Right renal cortex interstitium (tissue), 3 donors: ENCODE measurements at regions not wholly inside any gene's neighbourhood (a gene's known extent, or its start where the extent isn't known, plus 50 kb on each side); places are given as distances from the start of the nearest gene placed in this dataset.
"Not testable (repeated sequence)": the region's sequence is repeated elsewhere in the genome, so short reads cannot be mapped to it uniquely, and the experiment has no call there.

Experiments used
- DNase-seq, 3 donors: peaks; one replicate each; pipeline ENCODE4 v3.0.0-alpha.2; 2013; ENCODE audit warnings: low read depth in 3 of 3, low spot score in 2 of 3

DNA sequence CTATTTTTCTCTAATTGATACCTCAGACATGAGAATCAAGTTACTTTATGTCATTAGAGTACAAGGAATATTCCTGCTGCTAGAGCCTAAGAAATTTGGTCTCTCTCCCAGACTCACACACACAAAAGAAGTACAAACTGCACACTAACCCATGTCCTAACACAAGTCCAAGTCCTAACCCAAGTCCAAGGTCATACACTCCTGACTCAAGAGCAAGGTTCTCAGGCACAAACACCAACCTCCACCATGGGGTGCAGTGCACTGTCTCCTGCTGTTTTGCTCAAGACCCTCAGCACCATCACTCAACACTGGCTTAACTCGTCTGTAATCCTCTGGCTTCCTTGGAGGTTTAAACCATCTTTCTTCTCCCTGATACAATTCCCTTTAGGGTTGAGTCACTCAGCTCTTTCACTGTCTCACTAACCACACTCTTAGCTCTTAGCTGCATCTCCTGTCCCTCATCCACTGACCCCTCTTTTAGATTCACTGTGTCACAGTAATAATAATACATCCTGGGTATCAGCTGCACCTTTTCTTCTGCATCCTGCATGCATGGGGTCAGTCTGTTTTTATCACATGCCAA is 129.8 kb downstream of the BCL2L11 start:
- no peak for DNase-seq

- DNase-seq, result no peak
Measured at GRCh38 chr2:111251711-111252110, 131.0 kb downstream of the BCL2L11 start.

DNA sequence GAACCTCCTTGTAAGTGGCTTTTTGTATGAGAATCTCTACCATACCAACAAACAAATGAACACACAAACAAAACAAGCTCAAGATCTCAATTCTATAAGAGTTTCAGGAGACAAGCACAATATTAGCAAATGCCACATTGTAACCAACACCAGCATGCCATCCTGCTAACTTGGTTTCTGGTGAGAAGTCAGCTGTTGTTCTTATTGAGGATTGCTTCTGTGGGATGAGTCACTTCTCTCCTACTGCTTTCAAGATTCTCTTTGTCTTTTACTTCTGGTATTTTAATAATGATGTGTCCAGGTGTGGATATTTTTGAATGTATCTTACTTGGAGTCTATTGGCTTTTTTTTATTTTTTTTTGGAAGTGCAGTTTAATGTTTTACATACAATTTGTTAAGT is 131.7 kb downstream of the BCL2L11 start:
- no peak for DNase-seq

DNA sequence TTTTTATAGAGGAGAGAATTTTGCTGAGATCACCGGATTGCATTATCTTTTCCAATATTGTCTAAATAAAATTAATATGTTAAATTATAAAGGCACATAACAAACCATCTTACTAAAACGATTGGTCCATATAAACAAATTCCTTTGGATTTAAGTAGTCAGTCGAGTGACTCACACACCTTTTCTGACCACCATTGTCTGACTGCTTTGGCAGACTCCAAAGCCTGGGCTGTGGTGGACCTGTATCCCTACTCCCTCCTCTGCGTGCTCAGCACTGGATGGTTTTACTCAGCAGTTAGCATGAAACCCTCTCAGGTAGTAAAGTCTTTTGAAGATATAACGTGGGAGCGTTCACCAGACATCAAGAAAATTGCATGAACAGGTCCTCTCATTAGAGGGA is 134.2 kb downstream of the BCL2L11 start:
- DNase-seq, result not testable (repeated sequence)

- DNase-seq, result not testable (repeated sequence)
Measured at GRCh38 chr2:111256628-111257027, 135.9 kb downstream of the BCL2L11 start.

- not testable (repeated sequence) for DNase-seq
Measured at GRCh38 chr2:111257607-111258006, 136.9 kb downstream of the BCL2L11 start.

- not testable (repeated sequence) for DNase-seq
Measured at GRCh38 chr2:111258318-111258717, 137.6 kb downstream of the BCL2L11 start.

- DNase-seq, result not testable (repeated sequence)
Measured at GRCh38 chr2:111262627-111263379, 142.1 kb downstream of the BCL2L11 start.

GRCh38 chr2:111263380-111264017 is 142.8 kb downstream of the BCL2L11 start:
- not testable (repeated sequence) for DNase-seq

DNA sequence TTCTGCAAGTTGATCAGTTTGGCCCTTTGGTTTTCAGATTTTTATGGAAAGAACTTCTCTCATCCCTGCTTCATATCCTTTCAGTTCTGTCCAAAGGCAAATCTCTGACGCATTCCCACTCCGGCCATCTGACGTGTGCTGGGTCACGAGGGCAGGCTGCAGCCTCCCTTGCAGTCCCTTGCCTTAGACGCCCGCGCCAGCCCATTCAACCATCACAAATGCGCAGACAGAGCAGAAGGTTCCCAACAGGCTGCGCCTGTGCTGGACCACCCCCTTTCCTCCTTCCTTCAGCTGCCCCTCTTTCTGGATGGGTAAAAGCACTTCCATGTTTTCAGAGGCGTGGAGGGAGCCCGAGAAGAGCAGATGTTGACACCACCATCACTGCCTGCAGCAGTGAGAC is 144.2 kb downstream of the BCL2L11 start:
- DNase-seq, result not testable (repeated sequence)

DNA sequence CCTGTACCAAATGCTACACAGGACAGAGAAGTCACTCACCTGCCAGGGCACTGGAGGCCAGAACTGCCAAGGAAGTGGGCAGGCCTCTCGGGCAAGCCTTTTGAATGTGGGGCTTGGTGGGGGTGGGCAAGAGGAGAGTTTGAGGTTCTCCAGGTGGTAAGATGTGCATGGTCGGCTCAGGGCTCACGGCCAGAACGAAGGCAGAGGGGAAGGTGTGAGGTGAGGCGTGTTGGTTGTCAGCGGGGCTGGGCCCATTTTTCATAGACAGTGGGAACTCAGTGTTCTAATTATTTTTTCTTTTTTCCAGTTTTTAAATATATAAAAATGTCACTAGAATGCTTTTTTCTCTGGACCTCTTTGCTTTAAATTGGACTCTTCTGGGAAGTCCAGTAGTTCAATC is 145.8 kb downstream of the BCL2L11 start:
- not testable (repeated sequence) for DNase-seq

GRCh38 chr2:111267038-111267437 is 146.3 kb downstream of the BCL2L11 start:
- DNase-seq, result not testable (repeated sequence)

- not testable (repeated sequence) for DNase-seq
Measured at GRCh38 chr2:111269761-111270323, 149.1 kb downstream of the BCL2L11 start.

GRCh38 chr2:111270569-111270968 is 149.9 kb downstream of the BCL2L11 start:
- DNase-seq, result not testable (repeated sequence)

DNA sequence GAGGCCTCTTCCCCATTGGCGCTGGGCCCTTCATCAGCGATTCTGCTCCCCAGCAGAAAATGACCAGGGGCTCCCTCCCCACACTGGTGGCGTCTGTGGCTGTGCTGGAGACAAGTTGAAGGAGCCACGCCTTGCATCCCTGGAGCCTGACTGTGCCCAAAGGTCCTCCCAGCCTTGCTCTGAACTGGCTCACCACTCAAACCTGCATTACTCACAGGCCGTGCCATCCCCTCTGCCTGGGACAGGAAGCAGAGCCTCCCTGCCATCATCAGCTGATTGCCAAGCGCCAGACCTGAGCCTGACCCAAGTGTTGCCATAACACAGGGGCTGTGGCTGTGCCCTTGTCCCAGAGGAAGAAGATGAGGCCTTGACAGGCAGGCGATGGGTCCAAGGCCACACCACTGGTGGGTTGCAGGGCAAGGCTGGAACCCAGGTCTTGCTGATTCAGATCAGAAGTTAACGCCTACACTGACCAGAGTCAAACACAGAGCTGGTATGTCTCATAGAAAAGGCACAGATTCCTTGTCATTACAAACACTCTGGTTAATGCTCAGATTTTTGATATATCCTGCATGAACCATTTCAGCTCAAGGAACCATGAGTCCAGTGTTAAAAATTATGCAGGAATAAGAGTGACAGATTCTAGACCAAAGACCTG is 151.1 kb downstream of the BCL2L11 start:
- not testable (repeated sequence) for DNase-seq

DNA sequence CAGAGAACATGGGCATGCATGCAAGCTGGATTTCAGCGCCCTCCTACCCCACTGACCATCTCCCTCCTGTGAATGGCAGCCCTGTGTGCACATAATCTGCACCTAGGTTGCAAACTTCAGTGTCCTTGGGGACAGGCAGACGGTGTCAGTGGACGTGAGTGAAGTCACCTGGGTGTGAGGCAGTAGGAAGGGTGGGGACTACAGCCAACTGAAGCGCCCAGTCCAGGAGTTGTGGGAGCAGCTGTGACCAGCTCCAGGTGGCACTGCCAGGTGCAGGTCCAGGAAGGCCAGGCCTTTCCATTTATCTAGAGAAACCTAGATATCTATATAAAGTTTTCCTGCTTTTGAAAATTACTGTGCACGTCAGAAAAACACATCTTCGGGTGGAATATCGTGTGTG is 152.3 kb downstream of the BCL2L11 start:
- DNase-seq, result not testable (repeated sequence)

GRCh38 chr2:111275047-111275853 is 154.5 kb downstream of the BCL2L11 start:
- not testable (repeated sequence) for DNase-seq

- DNase-seq, result not testable (repeated sequence)
Measured at GRCh38 chr2:111275854-111276171, 155.1 kb downstream of the BCL2L11 start.

DNA sequence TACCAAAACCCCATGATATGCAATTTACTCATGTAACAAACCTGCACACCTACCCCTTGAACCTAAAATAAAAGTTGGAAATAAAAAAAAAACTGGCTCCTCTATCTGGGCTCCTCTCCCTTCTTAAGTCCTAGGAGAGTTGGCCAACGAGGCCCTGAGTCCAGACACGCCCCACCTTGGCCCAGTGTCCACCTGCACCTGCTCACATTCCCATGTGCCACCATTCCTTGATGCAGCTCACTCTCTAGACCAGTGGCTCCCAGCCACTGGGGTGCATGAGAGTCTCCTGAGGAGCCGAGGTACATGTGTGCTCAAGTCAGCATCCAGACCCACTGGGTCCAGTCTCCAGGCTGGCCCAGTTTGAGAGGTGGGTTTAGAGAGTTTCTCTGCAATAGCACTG is 157.4 kb downstream of the BCL2L11 start:
- DNase-seq, result not testable (repeated sequence)

DNA sequence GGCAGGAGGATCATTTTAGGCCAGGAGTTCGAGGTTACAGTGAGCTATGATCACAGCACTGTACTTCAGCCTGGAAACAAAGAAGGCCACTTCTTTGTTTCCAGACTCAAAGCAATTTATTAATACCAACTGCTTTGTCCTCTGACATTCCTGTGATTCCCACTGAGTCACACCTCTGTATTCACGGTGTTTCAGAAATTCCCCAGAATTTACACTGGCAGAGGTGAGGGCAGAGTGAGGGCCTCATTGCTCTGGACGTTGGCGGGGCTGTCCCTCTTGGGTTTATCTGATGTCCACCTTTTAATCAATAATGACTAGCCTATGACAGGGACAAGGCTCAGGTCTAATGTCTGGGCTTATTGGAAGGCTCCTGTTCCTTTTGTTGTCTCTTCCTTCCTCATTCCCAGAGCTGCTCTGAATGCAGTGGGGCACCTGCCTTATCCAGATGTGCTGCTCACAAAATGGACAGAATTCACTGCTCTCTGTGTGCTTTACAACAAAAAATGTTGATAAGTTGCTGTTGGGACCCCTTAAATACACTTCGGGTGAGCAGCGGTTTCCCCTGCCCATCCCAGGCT is 160.1 kb downstream of the BCL2L11 start:
- not testable (repeated sequence) for DNase-seq
